ENCODE measurements at regions not wholly inside any gene's neighbourhood (a gene's known extent, or its start where the extent isn't known, plus 50 kb on each side); places are given as distances from the start of the nearest gene placed in this dataset.

DNA sequence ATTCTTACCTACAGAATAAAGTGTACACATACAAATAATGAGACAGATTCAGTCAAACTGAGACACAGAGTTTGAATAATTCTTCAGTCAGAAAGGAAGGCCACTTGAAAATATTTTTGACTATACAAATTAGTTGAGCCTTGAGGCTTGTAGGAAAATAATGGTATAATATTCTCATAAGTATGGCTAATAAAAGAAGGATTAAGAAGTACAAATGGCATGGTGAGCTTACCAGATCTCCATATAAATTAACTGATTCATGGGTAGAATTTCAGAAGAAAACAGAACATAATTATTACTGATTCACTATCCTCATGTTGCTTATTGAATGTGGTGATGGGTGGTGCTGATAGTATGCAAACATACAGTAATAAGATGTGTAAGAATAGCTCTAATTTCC lies 401.1 kb downstream of the PCDH18 start:
- TF ChIP-seq, protein P1, sequence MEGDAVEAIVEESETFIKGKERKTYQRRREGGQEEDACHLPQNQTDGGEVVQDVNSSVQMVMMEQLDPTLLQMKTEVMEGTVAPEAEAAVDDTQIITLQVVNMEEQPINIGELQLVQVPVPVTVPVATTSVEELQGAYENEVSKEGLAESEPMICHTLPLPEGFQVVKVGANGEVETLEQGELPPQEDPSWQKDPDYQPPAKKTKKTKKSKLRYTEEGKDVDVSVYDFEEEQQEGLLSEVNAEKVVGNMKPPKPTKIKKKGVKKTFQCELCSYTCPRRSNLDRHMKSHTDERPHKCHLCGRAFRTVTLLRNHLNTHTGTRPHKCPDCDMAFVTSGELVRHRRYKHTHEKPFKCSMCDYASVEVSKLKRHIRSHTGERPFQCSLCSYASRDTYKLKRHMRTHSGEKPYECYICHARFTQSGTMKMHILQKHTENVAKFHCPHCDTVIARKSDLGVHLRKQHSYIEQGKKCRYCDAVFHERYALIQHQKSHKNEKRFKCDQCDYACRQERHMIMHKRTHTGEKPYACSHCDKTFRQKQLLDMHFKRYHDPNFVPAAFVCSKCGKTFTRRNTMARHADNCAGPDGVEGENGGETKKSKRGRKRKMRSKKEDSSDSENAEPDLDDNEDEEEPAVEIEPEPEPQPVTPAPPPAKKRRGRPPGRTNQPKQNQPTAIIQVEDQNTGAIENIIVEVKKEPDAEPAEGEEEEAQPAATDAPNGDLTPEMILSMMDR (IDR thresholded peaks at IDR 0.05 in 4 of 5, conservative IDR thresholded peaks at IDR 0.05 in 1 of 5): no peak
- no peak for TF ChIP-seq POLR2A (IDR thresholded peaks at IDR 0.05)
